CD4-positive, alpha-beta T cell treated with Interleukin-1 beta for 1 hour (primary cell): ENCODE measurements at regions not wholly inside any gene's neighbourhood (a gene's known extent, or its start where the extent isn't known, plus 50 kb on each side); places are given as distances from the start of the nearest gene placed in this dataset.

Experiments used
- DNase-seq, 2 donors: peaks; one replicate each; pipeline ENCODE4 v3.0.0-alpha.2; 2020 to 2022

DNA sequence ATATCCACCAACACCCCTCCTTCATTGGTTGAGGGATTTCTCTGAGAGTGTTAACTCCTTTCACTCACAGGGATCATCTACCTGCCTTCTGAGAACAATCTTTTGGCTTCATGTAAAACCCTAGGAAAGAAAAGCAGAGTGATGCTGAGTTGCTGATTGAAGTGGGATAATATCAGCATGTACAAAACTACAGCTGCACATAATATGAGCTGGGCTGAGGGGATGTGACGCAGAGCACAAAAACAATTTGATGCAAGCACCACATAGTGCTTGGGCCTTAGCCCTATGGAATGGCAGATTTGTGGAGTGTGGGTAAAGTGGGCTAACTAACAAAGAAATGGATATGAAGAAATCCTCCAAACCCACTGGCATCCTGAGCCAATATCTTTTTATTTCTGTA lies 267.6 kb upstream of the KCNH8 start:
- no peak for DNase-seq

DNA sequence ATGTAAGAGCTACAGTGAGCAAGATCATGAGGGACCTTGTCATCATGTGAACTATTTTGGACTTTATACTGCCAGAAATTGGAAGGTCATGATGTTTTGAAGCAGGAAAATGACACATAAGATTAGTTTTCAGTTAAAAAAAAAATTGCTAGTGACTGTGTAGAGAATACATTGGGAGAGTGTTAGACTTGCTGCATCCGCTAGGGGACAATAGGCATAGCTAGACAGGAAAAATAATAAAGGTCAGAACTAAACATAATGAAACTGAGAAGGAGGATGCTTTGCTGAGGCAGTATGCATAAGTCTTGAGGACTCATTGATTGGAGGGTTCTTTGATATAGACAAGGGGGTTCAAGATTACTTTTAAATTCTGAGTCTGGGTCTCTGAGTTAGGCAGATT lies 275.8 kb upstream of the KCNH8 start:
- no peak for DNase-seq

DNA sequence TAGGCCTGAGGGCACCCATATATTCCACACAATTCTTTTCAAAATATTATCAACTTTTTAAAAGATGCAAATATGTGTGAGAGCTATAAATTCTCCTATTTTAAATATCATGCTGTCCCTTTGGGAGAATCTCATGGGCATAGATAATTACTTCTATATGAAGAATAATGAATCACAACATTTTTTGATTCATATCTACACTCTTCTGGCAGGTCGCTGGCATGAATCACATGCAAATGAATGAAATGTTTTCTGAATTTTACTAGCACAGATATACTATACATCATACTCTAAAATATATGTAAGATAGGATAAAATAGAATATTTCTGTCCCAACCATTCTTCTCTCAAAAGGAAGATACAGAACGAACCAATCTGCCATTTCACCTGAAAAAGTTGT lies 277.7 kb upstream of the KCNH8 start:
- no peak for DNase-seq

DNA sequence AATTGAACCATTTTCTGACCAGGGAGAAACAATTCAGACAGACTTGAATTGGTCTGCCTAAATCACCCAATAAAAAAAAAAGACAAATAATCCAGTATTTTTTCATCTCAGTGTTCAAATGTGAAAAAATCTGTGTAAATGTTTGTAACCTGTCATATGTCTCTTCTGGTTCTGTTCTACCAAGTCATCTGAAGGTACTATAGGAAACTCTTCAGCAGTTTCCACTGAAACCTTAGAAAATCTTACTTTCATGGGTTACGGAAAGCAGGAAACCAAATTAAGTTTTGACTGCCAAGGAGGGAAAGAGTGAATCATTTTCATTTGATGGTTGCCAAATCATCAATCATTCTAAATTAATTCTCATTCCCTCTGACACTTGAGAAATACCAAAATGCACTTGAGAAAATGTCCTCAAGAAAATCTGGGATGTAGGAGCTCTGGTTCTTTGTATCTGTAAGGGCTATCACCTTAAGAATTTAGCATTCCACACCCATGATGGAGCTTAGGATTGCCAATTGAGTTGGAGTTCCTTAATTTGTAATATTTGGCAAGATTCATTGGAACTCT lies 278.2 kb upstream of the KCNH8 start:
- DNase-seq: no peak

DNA sequence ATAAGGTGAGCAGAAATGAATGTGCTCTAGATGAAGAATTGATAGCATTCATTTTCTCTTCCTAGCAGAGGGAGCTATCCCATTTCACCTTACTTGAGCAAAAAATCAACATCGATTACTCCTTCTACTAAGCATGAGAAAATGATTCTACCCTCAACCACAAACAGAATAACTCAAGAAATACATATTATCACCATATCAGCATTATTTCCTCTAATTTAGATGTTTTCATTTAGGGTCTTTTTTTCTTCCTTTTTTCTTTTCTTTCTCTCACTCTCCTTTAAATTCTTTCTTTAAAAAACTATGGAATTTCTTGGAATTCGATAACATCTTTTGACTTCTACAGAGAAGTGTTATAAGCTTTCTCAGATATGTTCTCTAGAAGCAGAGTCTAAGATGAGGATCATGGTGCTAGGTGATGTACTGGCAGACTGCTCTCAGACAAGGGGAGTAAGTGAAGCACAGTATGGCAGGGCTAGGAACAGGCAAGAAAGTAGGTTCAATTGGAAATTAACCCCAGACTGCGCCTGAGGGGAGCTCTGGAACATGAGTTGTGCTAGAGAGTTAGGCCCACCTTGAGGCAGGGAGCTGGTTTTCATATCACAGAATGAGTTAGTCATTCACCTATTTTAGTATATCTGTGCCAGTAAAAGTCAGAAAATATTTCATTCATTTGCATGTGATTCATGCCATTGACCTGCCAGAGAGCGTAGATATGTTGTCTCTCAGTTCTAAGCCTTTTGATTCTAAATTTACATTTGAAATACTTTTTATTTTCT lies 279.2 kb upstream of the KCNH8 start:
- DNase-seq: no peak

DNA sequence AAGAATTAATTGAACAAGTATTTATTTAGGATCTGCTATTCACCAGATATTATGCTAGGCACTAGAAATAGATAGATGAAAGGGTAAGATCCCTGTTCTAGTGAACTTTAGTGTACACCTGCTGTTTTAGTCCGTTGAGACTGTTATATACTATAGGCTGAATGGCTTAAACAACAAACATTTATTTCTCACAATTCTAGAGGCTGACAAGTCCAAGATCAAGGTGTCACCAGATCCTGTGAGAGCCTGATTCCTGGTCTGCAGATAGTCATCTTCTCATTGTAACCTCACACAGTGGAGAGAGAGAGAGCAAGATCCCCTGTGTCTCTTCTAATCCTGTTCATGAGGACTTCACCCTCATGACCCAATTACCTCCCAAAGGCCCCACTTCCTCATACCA lies 281.4 kb upstream of the KCNH8 start:
- DNase-seq: no peak

DNA sequence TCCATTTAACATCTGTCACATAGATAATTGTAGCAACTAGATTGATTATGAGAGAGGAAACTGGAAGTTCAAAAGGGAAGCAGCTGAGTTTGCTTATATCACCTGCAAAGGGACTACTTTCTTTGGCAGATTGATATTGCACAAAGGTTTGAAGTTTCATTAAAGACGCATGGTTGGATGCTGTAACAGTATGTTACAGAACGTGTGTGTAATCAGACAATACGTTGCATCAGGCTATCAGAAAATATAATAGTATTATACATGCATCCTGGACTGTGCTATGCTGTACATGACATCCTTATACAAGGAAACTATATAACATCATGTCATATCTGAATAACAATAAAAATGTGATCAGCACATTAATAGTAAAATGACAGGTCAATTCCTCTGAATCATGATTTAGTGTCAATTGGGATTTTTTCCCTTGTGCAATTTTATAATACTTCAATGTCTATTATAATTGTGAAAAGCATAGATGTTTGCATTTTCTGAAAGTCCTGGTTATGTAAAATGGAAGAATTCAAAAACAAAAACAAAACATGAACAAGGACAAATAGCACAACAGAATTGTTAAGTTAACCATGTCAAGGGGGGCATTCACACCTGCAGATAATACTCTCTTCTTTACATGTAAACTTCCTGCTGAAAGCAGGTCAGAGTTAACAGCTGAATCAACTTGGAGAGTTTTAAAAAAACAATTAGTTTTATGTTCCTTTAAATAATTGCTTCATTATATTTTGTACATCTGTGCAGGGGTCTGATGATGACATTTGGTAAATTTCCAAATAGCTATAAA lies 283.2 kb upstream of the KCNH8 start:
- no peak for DNase-seq

DNA sequence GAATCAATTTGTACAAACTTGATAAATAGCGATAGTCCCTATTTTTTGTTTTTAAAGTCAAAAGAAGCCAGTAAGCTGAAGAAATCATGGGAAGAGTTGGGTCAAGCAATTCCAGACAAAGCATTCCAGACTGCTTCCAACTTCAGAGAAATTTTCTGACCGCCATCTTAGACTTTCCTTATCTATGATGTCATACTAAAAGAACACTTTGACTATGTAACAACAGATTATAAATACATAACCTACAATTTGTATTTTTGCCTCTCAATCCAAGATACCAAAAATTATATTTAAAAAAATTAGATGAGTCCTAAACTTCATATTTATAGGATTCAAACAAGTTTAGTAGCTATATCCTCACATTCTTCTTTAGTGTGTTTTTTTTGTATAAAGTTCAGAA lies 286.2 kb upstream of the KCNH8 start:
- no peak for DNase-seq

DNA sequence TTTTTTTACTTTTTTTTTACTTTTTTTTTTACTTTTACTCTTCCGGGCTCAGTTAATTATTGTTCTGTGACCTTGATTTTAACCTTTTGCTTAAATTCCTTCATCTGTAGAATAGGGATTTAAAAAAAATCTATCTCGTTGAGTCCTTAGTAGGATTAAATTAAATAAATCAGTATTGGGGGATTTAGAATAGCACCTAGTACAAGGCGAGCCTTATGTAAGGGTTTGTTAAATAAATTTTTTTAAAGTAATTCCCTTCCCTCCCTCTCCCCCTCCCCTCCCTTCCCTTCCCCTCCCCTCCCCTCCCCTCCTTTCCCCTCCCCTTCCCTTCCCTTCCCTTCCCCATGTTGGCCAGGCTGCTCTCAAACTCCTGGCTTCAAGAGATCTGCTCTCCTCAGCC lies 287.2 kb upstream of the KCNH8 start:
- DNase-seq: no peak

DNA sequence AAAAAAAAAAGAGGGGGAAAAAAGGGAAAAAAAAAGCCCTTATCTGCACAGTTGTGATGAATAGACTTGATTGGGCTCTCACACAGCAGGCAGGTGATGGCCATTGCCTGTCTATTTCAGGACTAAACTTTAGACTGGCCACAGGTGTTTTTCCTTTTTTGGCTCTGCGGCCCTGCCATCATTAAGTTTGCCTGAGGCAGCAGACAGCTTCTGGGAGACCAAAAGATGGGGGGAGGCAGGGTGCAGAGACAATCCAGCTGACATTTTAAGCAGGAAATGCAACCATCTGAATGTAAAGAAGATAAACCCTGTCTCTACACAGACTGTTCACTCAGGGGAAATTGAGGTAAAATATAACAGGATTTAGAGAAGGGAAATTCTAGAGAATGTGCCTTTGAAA lies 295.0 kb upstream of the KCNH8 start:
- no peak for DNase-seq

DNA sequence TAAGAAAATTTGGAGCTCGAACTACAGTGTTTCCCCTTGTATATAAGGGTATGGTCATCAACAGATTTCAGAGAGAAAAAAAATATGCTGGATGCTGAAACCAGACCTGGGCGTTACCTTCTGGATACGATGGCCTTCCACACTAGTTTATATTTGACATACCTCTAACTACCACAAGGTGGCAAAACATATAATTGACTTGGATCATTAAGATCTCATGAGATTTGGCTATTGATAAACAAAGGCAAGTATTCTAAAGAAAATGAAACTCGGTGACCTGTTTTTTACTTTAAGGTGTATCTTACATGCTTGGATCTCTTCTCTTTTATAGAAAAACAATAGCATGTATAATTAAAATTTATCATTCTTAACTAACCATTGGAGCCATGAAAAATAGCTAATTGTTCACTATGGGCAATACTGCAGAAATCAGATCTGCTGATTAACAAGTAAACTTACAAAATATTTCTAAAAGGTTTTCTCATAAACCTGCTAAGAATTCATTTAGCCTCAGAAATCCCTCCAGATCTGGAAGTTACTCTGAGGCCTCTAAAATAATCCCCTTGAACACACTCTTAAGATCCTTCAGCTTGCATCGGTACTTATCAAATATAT lies 300.6 kb upstream of the KCNH8 start:
- DNase-seq: no peak

DNA sequence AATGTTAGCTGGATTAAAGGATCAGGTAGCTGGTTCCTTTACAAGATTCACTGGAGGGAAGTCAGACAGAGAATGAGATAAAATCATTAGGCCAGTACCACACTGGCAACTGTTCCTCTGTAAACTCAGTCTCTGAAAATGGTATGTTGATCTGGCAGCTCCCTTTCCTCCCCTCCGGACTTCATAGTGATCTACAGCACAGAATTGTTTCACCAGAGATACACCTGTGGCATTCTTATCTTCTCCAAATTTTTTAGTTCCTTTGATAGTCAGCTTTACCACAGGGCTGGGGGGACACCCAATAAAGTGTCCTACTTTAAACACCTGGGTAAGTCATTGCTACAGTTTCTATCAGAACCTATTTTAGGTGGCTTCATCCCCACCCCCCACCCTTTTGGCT lies 304.3 kb upstream of the KCNH8 start:
- no peak for DNase-seq

DNA sequence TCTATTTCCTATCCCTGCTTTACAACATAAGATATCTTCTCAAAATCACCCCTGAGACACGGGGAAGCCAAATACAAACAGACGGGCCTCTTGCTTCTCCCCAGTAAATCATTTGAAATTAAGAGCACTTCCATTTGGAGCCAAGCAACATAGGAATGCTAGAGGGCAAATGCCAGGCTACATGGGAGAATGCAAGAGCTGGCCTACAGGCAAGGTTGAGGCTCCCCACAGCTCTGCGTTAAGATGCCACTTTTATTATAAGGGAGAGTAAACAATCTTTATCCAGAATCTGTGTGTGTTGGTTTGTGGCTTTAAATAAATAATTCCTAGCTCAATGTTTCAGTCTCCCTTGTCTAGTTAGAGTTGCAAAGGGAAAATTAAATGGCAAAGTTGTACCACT lies 305.1 kb upstream of the KCNH8 start:
- no peak for DNase-seq

DNA sequence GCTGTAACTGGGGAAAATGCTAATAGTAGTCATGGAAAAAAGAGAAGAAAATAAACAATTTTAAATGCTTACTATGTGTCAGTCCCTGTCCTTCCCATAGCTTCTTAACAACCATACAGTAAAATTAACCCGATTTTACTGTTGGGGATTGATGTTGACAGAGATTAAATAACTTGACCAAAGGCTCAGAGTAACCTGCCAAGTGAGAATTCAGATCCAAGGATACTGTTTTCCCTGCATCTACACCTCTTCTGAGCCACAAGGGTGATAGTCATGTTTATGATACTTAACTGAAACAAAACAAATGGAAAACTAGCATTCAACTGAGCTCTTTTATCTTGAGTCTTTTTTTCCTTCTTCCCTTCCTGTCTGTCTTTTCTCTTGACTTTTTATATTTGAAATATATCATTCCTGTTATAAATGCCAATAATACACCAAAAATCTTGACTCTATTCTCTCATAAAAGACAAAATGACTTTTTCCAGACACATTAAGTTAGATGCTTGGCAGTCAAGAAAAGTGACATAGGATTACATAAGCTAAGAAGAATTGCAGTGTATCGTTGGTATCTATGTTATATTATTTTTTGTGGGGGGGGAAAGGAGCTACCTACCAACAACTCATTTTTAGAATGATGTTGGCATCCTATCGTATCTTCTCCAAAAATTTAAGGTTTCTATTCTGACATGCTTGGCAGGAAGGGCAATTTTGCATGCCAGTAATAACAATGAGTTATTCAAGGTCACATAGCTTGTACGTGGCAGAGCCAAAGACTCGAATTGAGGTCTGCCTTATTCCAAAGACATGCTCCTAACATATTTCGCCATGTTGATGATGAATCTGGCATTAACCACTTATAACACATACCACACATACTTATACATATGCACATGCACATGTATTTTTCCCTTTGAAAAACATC lies 306.6 kb upstream of the KCNH8 start:
- DNase-seq: no peak

DNA sequence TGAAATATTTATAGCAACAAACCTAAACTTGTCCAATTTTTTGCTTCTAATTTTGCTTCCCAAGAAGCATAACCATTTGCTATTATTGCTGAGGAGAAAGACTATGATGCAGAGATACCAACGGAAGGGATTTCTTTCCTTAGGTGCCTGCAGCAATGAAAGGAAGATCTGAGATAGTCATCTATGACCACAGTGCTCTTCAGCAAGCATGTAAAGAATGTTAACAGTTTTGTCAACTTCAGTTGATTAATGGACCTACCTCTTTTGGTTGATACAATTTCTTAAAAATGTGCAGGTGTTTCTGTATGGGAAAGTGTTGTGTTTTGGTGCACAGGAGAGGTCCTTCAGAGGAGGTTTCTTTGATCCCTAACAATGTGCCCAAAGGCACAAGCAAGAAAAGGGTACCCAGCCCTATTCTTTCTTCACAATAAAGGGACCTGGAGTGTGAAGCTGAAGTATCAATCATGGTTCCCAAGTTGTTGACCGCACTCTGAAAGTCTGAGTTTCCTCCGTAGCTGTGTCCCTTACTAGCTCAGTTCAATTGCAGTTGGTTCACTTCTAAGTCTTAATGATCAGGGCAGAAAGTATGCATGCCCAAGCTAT lies 307.7 kb upstream of the KCNH8 start:
- DNase-seq: no peak

DNA sequence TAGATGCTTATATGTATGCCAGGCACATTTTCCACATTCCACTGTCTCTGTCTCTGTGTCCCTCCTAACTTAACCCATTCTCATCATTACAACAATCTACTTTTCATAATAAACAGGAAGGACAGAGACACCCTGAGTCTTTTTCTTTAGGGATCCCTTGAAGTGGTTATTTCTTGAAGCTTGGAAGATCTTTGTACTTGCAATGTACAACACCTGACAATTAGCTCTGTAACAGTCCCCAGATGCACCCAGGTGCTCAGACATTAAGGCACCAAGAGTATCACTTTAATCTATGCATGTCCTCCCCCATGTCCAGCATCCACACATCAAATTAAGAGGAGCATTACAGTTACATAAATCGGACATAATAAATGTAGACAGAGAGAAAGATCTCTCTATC lies 309.6 kb upstream of the KCNH8 start:
- no peak for DNase-seq

DNA sequence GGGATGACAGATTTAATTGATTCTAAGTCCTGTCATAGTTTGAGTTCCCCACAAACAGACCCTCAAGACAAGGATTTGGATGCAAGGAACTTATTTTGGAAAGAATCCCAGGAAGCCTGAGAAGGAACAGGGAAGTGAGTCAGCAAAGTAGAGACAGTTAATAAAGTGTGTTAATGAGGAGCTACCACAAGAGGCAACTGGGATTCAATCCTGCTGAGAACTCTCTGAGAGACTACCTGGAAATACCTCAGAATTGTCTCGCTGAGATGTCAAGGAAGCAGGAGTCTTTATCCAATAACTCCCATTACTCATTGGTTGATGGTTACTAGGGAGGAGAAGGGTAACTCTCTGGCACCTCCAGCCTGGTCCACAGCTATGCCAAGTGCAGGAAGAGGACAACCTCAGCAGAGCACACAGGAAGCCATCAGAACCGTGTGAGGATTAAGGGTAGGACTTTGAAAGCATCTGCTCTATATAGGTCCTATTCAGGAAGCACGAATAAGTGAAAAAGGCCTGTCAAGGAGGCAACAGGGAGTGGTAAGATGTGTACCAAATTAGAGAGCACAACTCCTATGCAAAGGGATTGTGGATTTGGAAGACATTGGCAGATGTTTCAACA lies 311.1 kb upstream of the KCNH8 start:
- no peak for DNase-seq

DNA sequence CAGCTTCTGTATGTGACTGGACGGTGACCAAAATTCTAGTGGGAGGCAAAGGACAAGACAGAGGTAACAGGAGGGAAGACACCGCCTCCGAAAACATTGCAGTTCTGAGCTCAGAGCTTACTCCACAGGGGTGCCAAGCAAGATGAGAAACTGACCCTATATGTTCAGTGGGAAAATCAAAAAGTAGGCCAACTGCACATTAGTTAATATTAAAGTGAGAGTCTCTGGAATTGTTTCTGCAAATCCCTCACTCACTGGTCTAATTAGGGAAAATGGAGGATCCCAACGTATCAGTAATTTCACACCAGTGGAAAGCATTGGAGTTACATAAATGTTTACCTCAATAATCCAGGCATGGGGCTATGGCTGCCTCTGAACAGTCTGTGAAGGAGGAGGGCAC lies 313.3 kb upstream of the KCNH8 start:
- no peak for DNase-seq

DNA sequence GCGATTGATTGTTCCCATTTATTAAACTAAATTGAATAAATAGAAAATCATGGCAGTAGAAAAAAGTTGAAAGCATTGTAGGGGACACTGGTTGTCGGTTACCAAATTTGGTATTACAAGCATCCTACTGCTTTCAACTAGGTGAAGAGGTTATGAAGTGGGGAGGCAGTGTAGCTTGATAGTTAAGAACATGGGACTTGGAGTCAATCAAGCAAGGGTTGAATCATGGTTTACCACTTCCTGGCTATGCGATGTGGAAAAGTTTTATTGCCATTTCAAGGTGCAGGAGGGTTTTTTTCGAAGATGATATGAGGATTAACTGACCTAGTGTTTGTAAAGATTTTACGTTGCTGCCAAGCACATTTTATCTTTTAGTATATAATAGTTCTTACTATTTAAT lies 318.2 kb upstream of the KCNH8 start:
- DNase-seq: no peak

DNA sequence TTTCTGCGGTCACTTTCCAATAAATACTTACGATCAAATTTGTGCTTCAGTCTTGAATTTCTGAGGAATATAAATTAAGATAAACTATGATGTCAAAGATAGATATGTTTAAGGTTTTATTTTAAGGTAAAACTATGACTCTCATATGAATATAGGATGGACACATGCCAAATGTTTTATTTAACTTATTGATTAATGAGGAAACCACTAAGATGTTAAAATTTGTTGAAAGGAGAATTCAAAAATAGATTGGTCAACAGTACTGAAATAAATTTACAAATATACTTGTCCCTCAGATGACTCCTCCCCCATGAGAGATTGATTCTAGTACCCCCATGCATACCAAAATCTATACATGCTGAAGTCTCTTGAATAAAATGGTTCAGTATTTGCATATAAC lies 319.7 kb upstream of the KCNH8 start:
- no peak for DNase-seq

DNA sequence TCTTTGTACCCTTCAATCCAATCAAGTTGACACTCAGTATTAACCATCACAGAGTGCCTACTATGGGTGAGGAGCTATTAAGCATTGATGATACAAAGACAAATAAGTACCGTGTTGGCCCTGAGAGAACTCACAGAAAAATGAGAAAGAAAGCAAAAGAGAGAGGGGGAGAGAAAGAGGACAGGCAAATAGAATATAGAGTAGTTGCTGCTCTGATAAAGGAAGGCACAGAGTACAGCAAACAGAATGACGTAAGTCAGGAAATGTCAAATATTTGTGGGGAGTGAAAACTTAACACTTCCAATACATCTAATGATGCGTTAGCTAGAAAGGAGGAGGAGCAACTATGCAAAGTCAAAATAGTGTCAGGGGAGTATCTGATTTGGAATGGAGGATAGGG lies 320.6 kb upstream of the KCNH8 start:
- DNase-seq: no peak

DNA sequence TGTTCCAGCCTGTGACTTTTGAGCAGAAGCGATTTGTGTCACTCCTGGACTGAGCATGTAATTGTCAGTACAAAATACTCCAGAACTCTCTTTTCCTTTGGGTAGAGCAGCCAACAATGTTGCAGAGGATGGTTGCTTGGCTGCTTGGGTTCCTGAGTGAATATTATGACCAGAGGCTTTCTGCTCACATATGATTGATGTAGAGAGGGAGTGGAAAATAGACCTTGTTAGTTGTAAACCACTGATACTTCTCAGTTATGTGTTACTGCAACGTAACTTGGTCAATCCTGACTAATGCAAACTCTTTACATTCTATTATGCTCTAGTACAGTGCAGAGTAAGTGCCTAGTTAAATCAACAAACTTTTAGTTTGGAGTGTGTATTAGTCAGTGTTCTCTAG lies 322.6 kb upstream of the KCNH8 start:
- no peak for DNase-seq
